HepG2 (cell line): ENCODE measurements at regions not wholly inside any gene's neighbourhood (a gene's known extent, or its start where the extent isn't known, plus 50 kb on each side); places are given as distances from the start of the nearest gene placed in this dataset.

ENCODE experiments used
- ATAC-seq: fragments of 200-7000 bp; cut with Tn5 transposase; 3 replicates; pipeline ENCODE4 v1.9.1; 2020; ENCODE audit warnings: mild to moderate bottlenecking, moderate library complexity
- BruUV-seq: library from RNA; stranded (reverse); fragments of 400-500 nt; replicated peaks from 2 replicates; lab custom pipeline; 2021; lab: Mats Ljungman, UMichigan
- CTCF ChIA-PET: fragments of 300-600 bp; formaldehyde crosslinking; extraction: SDS; loops from one replicate; lab custom pipeline; 2021; ENCODE audit warnings: low total read pairs, inconsistent platforms, low intra/inter-chr PET ratio; lab: Yijun Ruan, JAX
- POLR2A ChIA-PET: fragments of 350-600 bp; sonication (Branson Sonifier 250); formaldehyde crosslinking; loops from one replicate; lab custom pipeline; 2020; ENCODE audit warnings: antibody characterized with exemption, inconsistent platforms; lab: Yijun Ruan, JAX
- DNase-seq: peaks from one replicate; pipeline ENCODE4 v3.0.0-alpha.2; 2015; ENCODE audit warnings: low spot score
- FAIRE-seq: peaks from 3 replicates; lab custom pipeline; 2011; peaks lifted over from hg19 to GRCh38; lab: Jason Lieb, UNC
- H2AFZ ChIP-seq: one replicate; pipeline ENCODE4 v1.6.1; 2011; ENCODE audit warnings: low read length, inconsistent platforms
- H3K27ac ChIP-seq: fragments of 300-600 bp; 3 replicates; pipeline ENCODE4 v1.8.0; 2011; ENCODE audit warnings: mixed run types, mild to moderate bottlenecking, mixed read lengths, low read length, inconsistent platforms; ENCODE audit not compliant: insufficient read depth; ENCODE audit errors: extremely low read length
- H3K27me3 ChIP-seq, 2 experiments: fragments of 200-600 bp in 1 of 2; 2 replicates in 1 of 2; 3 replicates in 1 of 2; pipeline versions ENCODE4 v1.6.0 to v1.8.0; 2011; ENCODE audit warnings: low read length in 2 of 2, mild to moderate bottlenecking in 2 of 2, moderate library complexity in 2 of 2, inconsistent platforms in 1 of 2; ENCODE audit not compliant: insufficient read depth in 2 of 2, control insufficient read depth in 1 of 2
- H3K36me3 ChIP-seq, 2 experiments: fragments of 200-600 bp in 1 of 2; replicated peaks in 1 of 2; 2 replicates in 1 of 2; 3 replicates in 1 of 2; pipeline versions ENCODE4 v1.5.1 to v1.8.0; 2011; ENCODE audit warnings: low read length in 2 of 2, inconsistent platforms in 1 of 2; ENCODE audit not compliant: insufficient read depth in 2 of 2, control insufficient read depth in 1 of 2
- H3K4me1 ChIP-seq: 2 replicates; pipeline ENCODE4 v1.5.1; 2012; ENCODE audit warnings: low read length, inconsistent platforms; ENCODE audit not compliant: insufficient read depth
- H3K4me2 ChIP-seq: 2 replicates; pipeline ENCODE4 v1.6.0; 2011; ENCODE audit warnings: low read depth, low read length, inconsistent platforms
- H3K4me3 ChIP-seq, 3 experiments: fragments of 200-600 bp in 1 of 3; sonication (generic), shearing (Covaris generic) in 1 of 3; replicated peaks in 1 of 3; 2 replicates each; pipeline ENCODE4 v1.5.1; 2011 to 2016; ENCODE audit warnings: low read length in 3 of 3, inconsistent platforms in 2 of 3, low read depth in 2 of 3, mild to moderate bottlenecking in 2 of 3, control low read depth in 1 of 3, mixed read lengths in 1 of 3; ENCODE audit not compliant: insufficient read depth in 1 of 3
- H3K79me2 ChIP-seq: one replicate; pipeline ENCODE4 v1.6.1; 2011; ENCODE audit warnings: low read length, inconsistent platforms; ENCODE audit not compliant: insufficient read depth
- H3K9ac ChIP-seq: 2 replicates; pipeline ENCODE4 v1.6.0; 2011; ENCODE audit warnings: mild to moderate bottlenecking, low read depth, low read length, inconsistent platforms; ENCODE audit not compliant: insufficient read depth
- H3K9me3 ChIP-seq: 2 replicates; pipeline ENCODE4 v1.5.1; 2012; ENCODE audit warnings: mild to moderate bottlenecking, low read length
- H4K20me1 ChIP-seq: 2 replicates; pipeline ENCODE4 v1.6.0; 2011; ENCODE audit warnings: inconsistent platforms, mild to moderate bottlenecking, low read length, moderate library complexity; ENCODE audit not compliant: insufficient read depth
- ATM ChIP-seq: fragments of 450-650 bp; IDR thresholded peaks from 2 replicates; pipeline ENCODE4 v1.7.1; 2017; ENCODE audit warnings: mild to moderate bottlenecking, borderline replicate concordance
- CBX1 ChIP-seq: IDR thresholded peaks from one replicate; pipeline ENCODE4 v1.6.1; 2016; ENCODE audit warnings: antibody characterized with exemption, low read depth
- FOXC1 ChIP-seq: sonication (generic); formaldehyde crosslinking; IDR thresholded peaks from 2 replicates; pipeline ENCODE4 v1.8.0; 2022; ENCODE audit warnings: mild to moderate bottlenecking, missing genetic modification reagents, borderline replicate concordance
- MLXIP ChIP-seq: sonication (generic); formaldehyde crosslinking; IDR thresholded peaks from 2 replicates; pipeline ENCODE4 v1.9.0; 2021; ENCODE audit warnings: missing genetic modification reagents, borderline replicate concordance
- RAD51 ChIP-seq: fragments of 450-650 bp; IDR thresholded peaks from 2 replicates; pipeline ENCODE4 v1.6.1; 2016; ENCODE audit warnings: borderline replicate concordance
- RFXANK ChIP-seq: IDR thresholded peaks from 2 replicates; pipeline ENCODE4 v1.6.1; 2016
- STAT6 ChIP-seq: sonication (generic); formaldehyde crosslinking; IDR thresholded peaks from 2 replicates; pipeline ENCODE4 v1.4.0; 2020; ENCODE audit warnings: missing genetic modification reagents, mild to moderate bottlenecking, borderline replicate concordance
- TBP ChIP-seq: sonication (generic); formaldehyde crosslinking; IDR thresholded peaks from 2 replicates; pipeline ENCODE4 v1.5.0; 2020; ENCODE audit warnings: missing genetic modification reagents
- ZKSCAN5 ChIP-seq: sonication (generic); formaldehyde crosslinking; IDR thresholded peaks from 2 replicates; pipeline ENCODE4 v1.5.1; 2020; ENCODE audit warnings: mild to moderate bottlenecking, missing genetic modification reagents
- ZNF281 ChIP-seq: sonication (generic); formaldehyde crosslinking; IDR thresholded peaks from 2 replicates; pipeline ENCODE4 v1.4.0; 2020; ENCODE audit warnings: missing genetic modification reagents, borderline replicate concordance
- ZNF614 ChIP-seq: IDR thresholded peaks from 2 replicates; pipeline ENCODE4 v1.6.1; 2018; ENCODE audit warnings: missing biosample characterization, missing genetic modification reagents, inconsistent platforms, borderline replicate concordance
- WGBS: methylation state at CpG from one replicate; pipeline ENCODE4 v1.1.6; 2017; ENCODE audit warnings: low lambda C conversion rate; 5-methylcytosine and 5-hydroxymethylcytosine counted together
- in situ Hi-C: cut with HindIII; loops from 2 replicates; pipeline ENCODE4 v1.10.0; 2017; ENCODE audit warnings: low pct_unique_long_range_greater_than_20kb; ENCODE audit not compliant: extremely low pct_ligation_motif_present
- intact Hi-C: fragments of 100-400 bp; cut with micrococcal nuclease; formaldehyde crosslinking; loops from one replicate; pipeline ENCODE4 v1.10.0; 2022; ENCODE audit not compliant: unreplicated experiment

- POLR2A ChIA-PET = no interaction called here
Observed at GRCh38 chr6:90420500-90420899, 123.9 kb upstream of the BACH2 start.

More at GRCh38 chr6:90420500-90420899, 123.9 kb upstream of the BACH2 start:
- ATAC-seq (no peak), FAIRE-seq (no peak), DNase-seq (no peak)
- Histone ChIP-seq H3K4me2 (no peak overlapping the region), H3K27ac (no peak overlapping the region), H3K79me2 (no peaks in the 10 kb centered on the region), H4K20me1 (no peaks in the 10 kb centered on the region), H2AFZ (no peak overlapping the region), H3K9ac (no peak overlapping the region), H3K27me3 (no peaks in the 10 kb centered on the region; a peak in 1 of 5 replicates), H3K36me3 (no peaks in the 10 kb centered on the region), H3K4me1 (no peaks in the 10 kb centered on the region), H3K4me3 (no peak overlapping the region), H3K9me3 (no peaks in the 10 kb centered on the region)
- WGBS = 23% methylated on average over 6 of the region's 6 CpGs
- TF ChIP-seq ATM = no peak
- no peak for TF ChIP-seq ZNF281 (CRISPR knock-in tag)
- no peak for TF ChIP-seq STAT6 (CRISPR knock-in tag)
- TF ChIP-seq FOXC1 (CRISPR knock-in tag) = no peak
- no peak for TF ChIP-seq MLXIP (CRISPR knock-in tag)
- TF ChIP-seq RAD51 = no peak
- TF ChIP-seq ZNF614 (CRISPR knock-in tag) = no peak
- TF ChIP-seq RFXANK (CRISPR knock-in tag) = no peak
- TF ChIP-seq CBX1 = no peak
- TF ChIP-seq TBP (CRISPR knock-in tag) = no peak
- TF ChIP-seq ZKSCAN5 (CRISPR knock-in tag) = no peak
- intact Hi-C loops (no loop called here), in situ Hi-C loops (no loop called here)
- no TSS peak for BruUV-seq
- CTCF ChIA-PET = no interaction called here
